ENCODE measurements at regions not wholly inside any gene's neighbourhood (a gene's known extent, or its start where the extent isn't known, plus 50 kb on each side); places are given as distances from the start of the nearest gene placed in this dataset.

GRCh38 chr3:8421711-8422110, 79.9 kb upstream of the LMCD1 start:
- no peak for TF ChIP-seq POLR2AphosphoS5 (IDR thresholded peaks at IDR 0.05)
- no peak for TF ChIP-seq POLR2A (IDR thresholded peaks at IDR 0.05)
- TF ChIP-seq CTCF (IDR thresholded peaks at IDR 0.05), result no peak
